HEK293 (cell line): ENCODE measurements at regions not wholly inside any gene's neighbourhood (a gene's known extent, or its start where the extent isn't known, plus 50 kb on each side); places are given as distances from the start of the nearest gene placed in this dataset.

Experiments
- CTCF ChIA-PET: fragments of 350-600 bp; formaldehyde crosslinking; extraction: SDS; loops from one replicate; lab custom pipeline; 2021; ENCODE audit warnings: antibody characterized with exemption; lab: Yijun Ruan, JAX
- POLR2A ChIA-PET: fragments of 300-600 bp; formaldehyde crosslinking; extraction: SDS; loops from one replicate; lab custom pipeline; 2020; ENCODE audit warnings: antibody characterized with exemption, inconsistent platforms; lab: Yijun Ruan, JAX
- H3K27ac ChIP-seq: fragments of 200-500 bp; sonication (Bioruptor generic); 2 replicates; pipeline ENCODE4 v1.5.1; 2014; ENCODE audit warnings: low read depth, low read length, control low read depth, inconsistent platforms; ENCODE audit errors: extremely low read depth
- H3K36me3 ChIP-seq, 2 experiments: fragments of 200-500 bp in 1 of 2; sonication (Bioruptor generic) in 1 of 2; 1 replicate in 1 of 2; 2 replicates in 1 of 2; pipeline ENCODE4 v1.5.1; 2014 to 2017; ENCODE audit warnings: inconsistent platforms in 2 of 2, low read length in 2 of 2; ENCODE audit not compliant: control insufficient read depth in 2 of 2, insufficient read depth in 1 of 2
- H3K4me1 ChIP-seq: fragments of 200-500 bp; sonication (Bioruptor generic); 2 replicates; pipeline ENCODE4 v1.5.1; 2014; ENCODE audit warnings: mild to moderate bottlenecking, low read length, inconsistent platforms; ENCODE audit not compliant: control insufficient read depth, insufficient read depth
- H3K4me3 ChIP-seq: 2 replicates; pipeline ENCODE4 v1.5.1; 2011; ENCODE audit warnings: low read depth, mild to moderate bottlenecking, control low read depth, low read length, moderate library complexity
- H3K9me3 ChIP-seq: fragments of 200-500 bp; sonication (Bioruptor generic); 2 replicates; pipeline ENCODE4 v1.5.1; 2014; ENCODE audit warnings: low read depth, low read length, inconsistent platforms; ENCODE audit not compliant: control insufficient read depth, insufficient read depth
- KLF1 ChIP-seq: fragments of 450-650 bp; formaldehyde crosslinking; IDR thresholded peaks from 2 replicates; pipeline ENCODE4 v1.5.1; 2016; ENCODE audit warnings: missing biosample characterization, missing genetic modification characterization
- REPIN1 ChIP-seq: fragments of 450-650 bp; formaldehyde crosslinking; IDR thresholded peaks from 2 replicates; pipeline ENCODE4 v1.5.1; 2017; ENCODE audit warnings: missing biosample characterization, missing genetic modification characterization, low read depth
- SP3 ChIP-seq: fragments of 450-650 bp; formaldehyde crosslinking; IDR thresholded peaks from 2 replicates; pipeline ENCODE4 v1.5.1; 2016; ENCODE audit warnings: missing biosample characterization, missing genetic modification characterization
- ZBTB48 ChIP-seq: fragments of 450-650 bp; formaldehyde crosslinking; IDR thresholded peaks from 2 replicates; pipeline ENCODE4 v1.5.1; 2016; ENCODE audit warnings: missing biosample characterization, missing genetic modification characterization
- ZEB2 ChIP-seq: fragments of 450-650 bp; formaldehyde crosslinking; IDR thresholded peaks from 2 replicates; pipeline ENCODE4 v1.5.1; 2016; ENCODE audit warnings: missing biosample characterization, missing genetic modification characterization
- ZFP37 ChIP-seq: fragments of 450-650 bp; formaldehyde crosslinking; IDR thresholded peaks from 2 replicates; pipeline ENCODE4 v1.5.1; 2016; ENCODE audit warnings: missing biosample characterization, missing genetic modification characterization
- ZNF169 ChIP-seq: fragments of 450-650 bp; formaldehyde crosslinking; IDR thresholded peaks from 2 replicates; pipeline ENCODE4 v1.5.1; 2016; ENCODE audit warnings: missing biosample characterization, missing genetic modification characterization
- ZNF214 ChIP-seq: fragments of 450-650 bp; formaldehyde crosslinking; IDR thresholded peaks from 2 replicates; pipeline ENCODE4 v1.5.1; 2017; ENCODE audit warnings: missing biosample characterization, mild to moderate bottlenecking, missing genetic modification characterization, borderline replicate concordance
- ZNF324 ChIP-seq: fragments of 450-650 bp; formaldehyde crosslinking; IDR thresholded peaks from 2 replicates; pipeline ENCODE4 v1.5.1; 2016; ENCODE audit warnings: missing biosample characterization, missing genetic modification characterization
- ZNF335 ChIP-seq: fragments of 450-650 bp; formaldehyde crosslinking; conservative IDR thresholded peaks from 2 replicates; pipeline ENCODE4 v1.5.1; 2016; ENCODE audit warnings: missing biosample characterization, missing genetic modification characterization
- ZNF473 ChIP-seq: fragments of 450-650 bp; formaldehyde crosslinking; IDR thresholded peaks from 2 replicates; pipeline ENCODE4 v1.5.1; 2017; ENCODE audit warnings: missing biosample characterization, missing genetic modification characterization
- ZNF514 ChIP-seq: fragments of 450-650 bp; formaldehyde crosslinking; IDR thresholded peaks from 2 replicates; pipeline ENCODE4 v1.5.1; 2016; ENCODE audit warnings: missing biosample characterization, missing genetic modification characterization
- ZNF518A ChIP-seq: fragments of 450-650 bp; formaldehyde crosslinking; conservative IDR thresholded peaks from 2 replicates; pipeline ENCODE4 v1.5.1; 2016; ENCODE audit warnings: low read depth, missing biosample characterization, missing genetic modification characterization
- ZNF585B ChIP-seq: fragments of 450-650 bp; formaldehyde crosslinking; IDR thresholded peaks from 2 replicates; pipeline ENCODE4 v1.5.1; 2016; ENCODE audit warnings: missing biosample characterization, missing genetic modification characterization
- ZNF707 ChIP-seq: fragments of 450-650 bp; formaldehyde crosslinking; IDR thresholded peaks from 2 replicates; pipeline ENCODE4 v1.5.1; 2016; ENCODE audit warnings: missing biosample characterization, missing genetic modification characterization
- ZSCAN23 ChIP-seq: fragments of 450-650 bp; formaldehyde crosslinking; IDR thresholded peaks from 2 replicates; pipeline ENCODE4 v1.5.1; 2016; ENCODE audit warnings: missing biosample characterization, missing genetic modification characterization
- TF ChIP-seq, protein P1 (sequence below): fragments of 450-650 bp; formaldehyde crosslinking; IDR thresholded peaks from 2 replicates; pipeline ENCODE4 v1.5.1; 2016; ENCODE audit warnings: missing biosample characterization, missing genetic modification characterization
- TF ChIP-seq, protein P2 (sequence below): fragments of 450-650 bp; formaldehyde crosslinking; IDR thresholded peaks from 2 replicates; pipeline ENCODE4 v1.5.1; 2016; ENCODE audit warnings: missing biosample characterization, missing genetic modification characterization
- TF ChIP-seq, protein P3 (sequence below): fragments of 450-650 bp; formaldehyde crosslinking; IDR thresholded peaks from 2 replicates; pipeline ENCODE4 v1.5.1; 2016; ENCODE audit warnings: missing biosample characterization, missing genetic modification characterization

GRCh38 chrX:152070144-152070543 lies 68.2 kb downstream of the MAGEA10 start:
- ChIA-PET POLR2A (no interaction called here), CTCF (no interaction called here)
- H3K27ac ChIP-seq = no peak overlapping the region
- TF ChIP-seq ZNF514 (no peak), ZNF707 (tag by site-specific recombination) (no peak), ZNF324 (tag by site-specific recombination) (no peak), ZFP37 (tag by site-specific recombination) (no peak)
- TF ChIP-seq, all 188 proteins: peak for 0
- no peak overlapping the region for H3K4me3 ChIP-seq
- no peaks in the 10 kb centered on the region for H3K9me3 ChIP-seq
- H3K36me3 ChIP-seq = no peaks in the 10 kb centered on the region
- H3K4me1 ChIP-seq = no peaks in the 10 kb centered on the region

GRCh38 chrX:152061557-152061956 lies 76.8 kb downstream of the MAGEA10 start:
- Histone ChIP-seq H3K36me3 (no peaks in the 10 kb centered on the region), H3K4me1 (no peaks in the 10 kb centered on the region), H3K27ac (no peak overlapping the region), H3K9me3 (no peaks in the 10 kb centered on the region), H3K4me3 (no peak overlapping the region)
- TF ChIP-seq ZEB2 (tag by site-specific recombination) (no peak), ZNF169 (no peak), ZBTB48 (no peak), ZNF518A (tag by site-specific recombination) (no peak), ZNF335 (tag by site-specific recombination) (no peak), ZNF214 (tag by site-specific recombination) (no peak), ZNF585B (tag by site-specific recombination) (no peak), SP3 (tag by site-specific recombination) (no peak), KLF1 (no peak), ZNF473 (tag by site-specific recombination) (no peak), ZSCAN23 (tag by site-specific recombination) (no peak), REPIN1 (tag by site-specific recombination) (no peak)
- TF ChIP-seq, protein P1, sequence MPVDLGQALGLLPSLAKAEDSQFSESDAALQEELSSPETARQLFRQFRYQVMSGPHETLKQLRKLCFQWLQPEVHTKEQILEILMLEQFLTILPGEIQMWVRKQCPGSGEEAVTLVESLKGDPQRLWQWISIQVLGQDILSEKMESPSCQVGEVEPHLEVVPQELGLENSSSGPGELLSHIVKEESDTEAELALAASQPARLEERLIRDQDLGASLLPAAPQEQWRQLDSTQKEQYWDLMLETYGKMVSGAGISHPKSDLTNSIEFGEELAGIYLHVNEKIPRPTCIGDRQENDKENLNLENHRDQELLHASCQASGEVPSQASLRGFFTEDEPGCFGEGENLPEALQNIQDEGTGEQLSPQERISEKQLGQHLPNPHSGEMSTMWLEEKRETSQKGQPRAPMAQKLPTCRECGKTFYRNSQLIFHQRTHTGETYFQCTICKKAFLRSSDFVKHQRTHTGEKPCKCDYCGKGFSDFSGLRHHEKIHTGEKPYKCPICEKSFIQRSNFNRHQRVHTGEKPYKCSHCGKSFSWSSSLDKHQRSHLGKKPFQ (tag by site-specific recombination) = no peak
- TF ChIP-seq, protein P2, sequence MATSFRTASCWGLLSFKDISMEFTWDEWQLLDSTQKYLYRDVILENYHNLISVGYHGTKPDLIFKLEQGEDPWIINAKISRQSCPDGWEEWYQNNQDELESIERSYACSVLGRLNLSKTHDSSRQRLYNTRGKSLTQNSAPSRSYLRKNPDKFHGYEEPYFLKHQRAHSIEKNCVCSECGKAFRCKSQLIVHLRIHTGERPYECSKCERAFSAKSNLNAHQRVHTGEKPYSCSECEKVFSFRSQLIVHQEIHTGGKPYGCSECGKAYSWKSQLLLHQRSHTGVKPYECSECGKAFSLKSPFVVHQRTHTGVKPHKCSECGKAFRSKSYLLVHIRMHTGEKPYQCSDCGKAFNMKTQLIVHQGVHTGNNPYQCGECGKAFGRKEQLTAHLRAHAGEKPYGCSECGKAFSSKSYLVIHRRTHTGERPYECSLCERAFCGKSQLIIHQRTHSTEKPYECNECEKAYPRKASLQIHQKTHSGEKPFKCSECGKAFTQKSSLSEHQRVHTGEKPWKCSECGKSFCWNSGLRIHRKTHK (tag by site-specific recombination) = no peak
- TF ChIP-seq, protein P3, sequence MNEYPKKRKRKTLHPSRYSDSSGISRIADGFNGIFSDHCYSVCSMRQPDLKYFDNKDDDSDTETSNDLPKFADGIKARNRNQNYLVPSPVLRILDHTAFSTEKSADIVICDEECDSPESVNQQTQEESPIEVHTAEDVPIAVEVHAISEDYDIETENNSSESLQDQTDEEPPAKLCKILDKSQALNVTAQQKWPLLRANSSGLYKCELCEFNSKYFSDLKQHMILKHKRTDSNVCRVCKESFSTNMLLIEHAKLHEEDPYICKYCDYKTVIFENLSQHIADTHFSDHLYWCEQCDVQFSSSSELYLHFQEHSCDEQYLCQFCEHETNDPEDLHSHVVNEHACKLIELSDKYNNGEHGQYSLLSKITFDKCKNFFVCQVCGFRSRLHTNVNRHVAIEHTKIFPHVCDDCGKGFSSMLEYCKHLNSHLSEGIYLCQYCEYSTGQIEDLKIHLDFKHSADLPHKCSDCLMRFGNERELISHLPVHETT (tag by site-specific recombination) = no peak
- ChIA-PET CTCF (no interaction called here), POLR2A (no interaction called here)
